ENCODE measurements at regions not wholly inside any gene's neighbourhood (a gene's known extent, or its start where the extent isn't known, plus 50 kb on each side); places are given as distances from the start of the nearest gene placed in this dataset.
"Not testable (repeated sequence)": the region's sequence is repeated elsewhere in the genome, so short reads cannot be mapped to it uniquely, and the experiment has no call there.

GRCh38 chrX:137926090-137926489 is 360.2 kb downstream of the ZIC3 start:
- no peaks in the 10 kb centered on the region for H3K27me3 ChIP-seq (replicated peaks)
- H3K36me3 ChIP-seq (replicated peaks), result no peaks in the 10 kb centered on the region
- DNase-seq, result no peak
- TF ChIP-seq CTCF (IDR thresholded peaks at IDR 0.05; ENCODE audit: low read depth, low read length, missing control alignments), result no peak
- no peak overlapping the region for H3K4me3 ChIP-seq (ENCODE audit: low read depth, low read length)
- H3K27ac ChIP-seq, result no peak overlapping the region
- in situ Hi-C loops (cut with HindIII; ENCODE audit: low pct_ligation_motif_present, low sequenced_read_pairs), result no loop called here

GRCh38 chrX:137929951-137930350 is 364.0 kb downstream of the ZIC3 start:
- DNase-seq, result no peak
- Histone ChIP-seq H3K36me3 (replicated peaks) (no peaks in the 10 kb centered on the region), H3K27me3 (replicated peaks) (no peaks in the 10 kb centered on the region), H3K27ac (no peak overlapping the region), H3K4me3 (ENCODE audit: low read depth, low read length) (no peak overlapping the region)
- TF ChIP-seq CTCF (IDR thresholded peaks at IDR 0.05; ENCODE audit: low read depth, low read length, missing control alignments), result no peak
- in situ Hi-C loops (cut with HindIII; ENCODE audit: low pct_ligation_motif_present, low sequenced_read_pairs), result no loop called here

GRCh38 chrX:137930533-137930932 is 364.6 kb downstream of the ZIC3 start:
- DNase-seq, result no peak
- Histone ChIP-seq H3K27ac (no peak overlapping the region), H3K36me3 (replicated peaks) (no peaks in the 10 kb centered on the region), H3K27me3 (replicated peaks) (no peaks in the 10 kb centered on the region), H3K4me3 (ENCODE audit: low read depth, low read length) (no peak overlapping the region)
- no peak for TF ChIP-seq CTCF (IDR thresholded peaks at IDR 0.05; ENCODE audit: low read depth, low read length, missing control alignments)
- in situ Hi-C loops (cut with HindIII; ENCODE audit: low pct_ligation_motif_present, low sequenced_read_pairs), result no loop called here

GRCh38 chrX:137934214-137934613 is 368.3 kb downstream of the ZIC3 start:
- in situ Hi-C loops (cut with HindIII; ENCODE audit: low pct_ligation_motif_present, low sequenced_read_pairs); H3K27ac ChIP-seq; DNase-seq; H3K27me3 ChIP-seq (replicated peaks); H3K36me3 ChIP-seq (replicated peaks); H3K4me3 ChIP-seq (ENCODE audit: low read depth, low read length): not testable (repeated sequence)

- H3K4me3 ChIP-seq (ENCODE audit: low read depth, low read length); in situ Hi-C loops (cut with HindIII; ENCODE audit: low pct_ligation_motif_present, low sequenced_read_pairs); H3K27me3 ChIP-seq (replicated peaks); DNase-seq; H3K36me3 ChIP-seq (replicated peaks); H3K27ac ChIP-seq: not testable (repeated sequence)
These were observed 369.0 kb downstream of the ZIC3 start for GRCh38 chrX:137934887-137935286.

- in situ Hi-C loops (cut with HindIII; ENCODE audit: low pct_ligation_motif_present, low sequenced_read_pairs), result no loop called here
- Histone ChIP-seq H3K27ac (no peak overlapping the region), H3K27me3 (replicated peaks) (no peaks in the 10 kb centered on the region), H3K36me3 (replicated peaks) (no peaks in the 10 kb centered on the region), H3K4me3 (ENCODE audit: low read depth, low read length) (no peak overlapping the region)
- TF ChIP-seq CTCF (IDR thresholded peaks at IDR 0.05; ENCODE audit: low read depth, low read length, missing control alignments), result no peak
- DNase-seq, result no peak
These were observed 379.5 kb downstream of the ZIC3 start for GRCh38 chrX:137945470-137945869.

- in situ Hi-C loops (cut with HindIII; ENCODE audit: low pct_ligation_motif_present, low sequenced_read_pairs), result no loop called here
- no peaks in the 10 kb centered on the region for H3K27me3 ChIP-seq (replicated peaks)
- DNase-seq, result no peak
- no peak overlapping the region for H3K4me3 ChIP-seq (ENCODE audit: low read depth, low read length)
- no peak for TF ChIP-seq CTCF (IDR thresholded peaks at IDR 0.05; ENCODE audit: low read depth, low read length, missing control alignments)
- no peaks in the 10 kb centered on the region for H3K36me3 ChIP-seq (replicated peaks)
- H3K27ac ChIP-seq, result no peak overlapping the region
These were observed 403.3 kb downstream of the ZIC3 start for GRCh38 chrX:137969191-137969590.
